NAMALWA (cell line): ENCODE measurements at regions not wholly inside any gene's neighbourhood (a gene's known extent, or its start where the extent isn't known, plus 50 kb on each side); places are given as distances from the start of the nearest gene placed in this dataset.

Experiments used
- DNase-seq: peaks from one replicate; pipeline ENCODE4 v3.0.0-alpha.2; 2015; ENCODE audit warnings: low spot score

DNA sequence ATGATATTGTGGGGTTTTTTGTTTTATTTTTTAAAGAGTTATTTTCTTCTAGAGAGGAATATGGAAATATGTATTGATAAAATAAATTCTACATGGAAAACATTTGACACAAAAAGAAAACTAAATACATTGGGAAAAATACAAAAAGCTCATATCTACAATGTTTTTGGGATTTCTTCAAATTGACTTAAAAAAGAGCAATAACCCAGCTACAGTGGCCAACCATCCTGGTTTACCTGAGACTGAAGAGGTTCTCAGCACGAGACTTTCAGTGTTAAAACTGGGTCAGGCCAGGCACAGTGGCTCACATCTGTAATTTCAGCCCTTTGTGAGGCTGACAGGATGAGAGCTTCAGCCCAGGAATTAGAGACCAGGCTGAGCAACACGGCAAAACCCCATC is 56.7 kb upstream of the MYCN start:
- DNase-seq: no peak

DNA sequence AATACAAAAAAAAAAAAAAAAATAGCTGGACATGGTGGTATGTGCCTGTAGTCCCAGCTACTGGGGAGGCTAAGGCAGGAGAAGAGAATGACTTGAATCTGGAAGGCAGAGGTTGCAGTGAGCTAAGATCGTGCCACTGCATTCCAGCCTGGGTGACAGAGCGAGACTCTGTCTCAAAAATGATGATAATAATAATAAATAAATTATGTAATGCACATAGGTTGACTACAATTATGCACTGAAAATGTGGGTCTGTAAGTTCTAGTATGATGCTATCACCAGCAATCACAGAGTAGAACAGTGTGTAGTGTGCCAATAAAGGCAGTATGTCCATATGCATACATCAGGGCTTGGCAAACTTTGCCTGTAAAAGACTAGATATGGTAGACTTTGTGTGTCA is 55.6 kb upstream of the MYCN start:
- no peak for DNase-seq

DNA sequence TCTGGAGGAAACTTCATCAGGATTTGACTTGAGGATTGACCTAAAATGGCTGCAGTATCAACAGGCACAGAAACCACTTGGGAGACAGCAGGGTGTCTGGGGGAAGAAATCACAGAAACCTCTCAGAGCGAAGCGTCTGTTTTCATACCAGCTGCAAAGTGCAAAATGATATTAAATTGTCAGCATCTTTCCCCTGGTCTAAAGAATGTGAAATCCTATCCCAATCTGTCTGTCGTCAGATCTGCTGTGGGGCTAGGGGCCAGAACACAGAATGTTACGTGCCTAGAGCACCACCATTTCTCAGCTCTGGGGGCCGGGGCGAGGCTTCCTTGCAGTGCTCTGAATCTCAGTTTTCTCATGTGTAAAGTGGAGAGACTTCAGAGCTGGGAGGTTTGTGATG is 54.1 kb upstream of the MYCN start:
- DNase-seq: no peak

DNA sequence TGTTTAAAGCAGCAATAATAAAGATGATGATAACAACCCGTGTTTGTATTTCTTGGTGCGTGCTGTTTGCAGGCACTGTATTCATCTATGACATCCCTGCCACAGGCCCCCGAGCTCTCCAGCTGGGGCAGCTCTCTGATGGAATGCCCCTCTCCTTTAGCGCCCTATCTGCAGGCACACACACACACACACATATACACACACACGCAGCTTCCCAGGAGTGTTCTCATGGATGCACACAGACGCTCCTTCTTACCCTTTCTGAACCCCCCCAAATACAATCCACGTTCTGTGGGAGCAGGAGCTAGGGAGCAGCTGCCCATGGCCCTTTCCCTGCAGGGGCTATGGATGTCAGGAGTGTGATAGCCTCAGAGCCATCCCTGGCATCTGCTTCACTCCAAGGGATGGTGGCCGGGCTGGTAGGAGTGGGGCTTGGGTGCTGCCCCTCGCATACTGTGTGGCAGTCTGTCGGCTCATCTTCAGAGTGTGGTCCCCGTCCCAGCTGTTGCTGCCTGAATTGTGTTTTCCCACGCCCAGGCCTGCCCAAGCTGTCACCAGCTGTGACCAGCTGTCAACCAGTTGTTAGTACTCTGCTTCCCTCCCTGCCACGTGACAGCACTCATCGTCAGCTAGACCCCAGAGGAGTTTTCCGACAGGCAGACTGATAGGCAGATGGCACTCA is 50.8 kb upstream of the MYCN start:
- DNase-seq: no peak

DNA sequence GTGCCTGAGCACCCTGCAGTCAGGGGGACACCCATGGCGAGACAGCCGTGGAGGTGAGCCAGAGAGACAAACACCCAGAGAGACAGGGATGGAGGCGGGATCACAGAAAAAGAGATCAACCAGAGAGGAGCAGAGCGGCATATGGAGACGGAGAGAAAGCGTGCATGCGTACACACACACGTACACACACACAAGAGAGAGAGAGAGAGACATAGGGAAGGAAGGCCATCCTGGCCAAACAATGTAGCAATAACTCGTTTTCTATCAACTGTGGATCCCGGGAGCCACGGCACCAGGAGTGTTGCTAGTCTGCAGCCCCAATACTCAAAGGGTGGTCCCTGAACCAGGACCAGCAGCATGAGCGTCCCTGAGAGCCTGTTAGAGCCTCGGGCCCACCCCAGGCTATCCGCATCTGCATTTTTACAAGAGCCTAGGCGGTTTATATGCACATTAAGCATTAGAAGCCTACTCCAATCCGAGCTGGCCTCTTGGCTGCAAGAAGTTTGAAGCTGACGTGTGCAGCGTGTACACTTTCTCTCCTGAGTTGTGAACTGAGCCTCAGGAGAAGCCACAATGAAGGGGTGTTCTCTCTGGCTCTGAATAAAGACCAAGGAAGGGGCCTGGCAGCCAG is 50.1 kb upstream of the MYCN start:
- no peak for DNase-seq
